ENCODE measurements at regions not wholly inside any gene's neighbourhood (a gene's known extent, or its start where the extent isn't known, plus 50 kb on each side); places are given as distances from the start of the nearest gene placed in this dataset.

DNA sequence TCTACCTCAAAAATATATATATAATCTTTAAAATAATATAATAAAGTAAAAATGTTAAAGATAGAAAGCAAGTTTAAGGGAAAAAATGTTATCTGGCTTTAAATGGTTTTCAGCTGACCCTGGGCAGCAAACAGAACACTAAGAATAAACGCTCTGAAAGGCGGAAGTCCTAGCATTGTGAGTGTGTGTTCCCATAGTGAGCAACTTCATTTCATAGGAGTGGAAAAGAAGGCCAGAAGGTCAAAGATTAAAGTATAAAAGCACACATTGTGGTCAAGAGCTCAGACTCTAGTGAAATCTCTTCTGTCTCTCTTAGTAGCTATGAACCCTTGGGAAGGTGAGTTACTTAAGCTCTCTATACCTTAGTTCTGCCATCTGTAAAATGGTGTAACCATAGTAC, 374.4 kb downstream of the ENC1 start:
- TF ChIP-seq, protein P1, sequence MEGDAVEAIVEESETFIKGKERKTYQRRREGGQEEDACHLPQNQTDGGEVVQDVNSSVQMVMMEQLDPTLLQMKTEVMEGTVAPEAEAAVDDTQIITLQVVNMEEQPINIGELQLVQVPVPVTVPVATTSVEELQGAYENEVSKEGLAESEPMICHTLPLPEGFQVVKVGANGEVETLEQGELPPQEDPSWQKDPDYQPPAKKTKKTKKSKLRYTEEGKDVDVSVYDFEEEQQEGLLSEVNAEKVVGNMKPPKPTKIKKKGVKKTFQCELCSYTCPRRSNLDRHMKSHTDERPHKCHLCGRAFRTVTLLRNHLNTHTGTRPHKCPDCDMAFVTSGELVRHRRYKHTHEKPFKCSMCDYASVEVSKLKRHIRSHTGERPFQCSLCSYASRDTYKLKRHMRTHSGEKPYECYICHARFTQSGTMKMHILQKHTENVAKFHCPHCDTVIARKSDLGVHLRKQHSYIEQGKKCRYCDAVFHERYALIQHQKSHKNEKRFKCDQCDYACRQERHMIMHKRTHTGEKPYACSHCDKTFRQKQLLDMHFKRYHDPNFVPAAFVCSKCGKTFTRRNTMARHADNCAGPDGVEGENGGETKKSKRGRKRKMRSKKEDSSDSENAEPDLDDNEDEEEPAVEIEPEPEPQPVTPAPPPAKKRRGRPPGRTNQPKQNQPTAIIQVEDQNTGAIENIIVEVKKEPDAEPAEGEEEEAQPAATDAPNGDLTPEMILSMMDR (IDR thresholded peaks at IDR 0.05) = no peak
- TF ChIP-seq POLR2A (IDR thresholded peaks at IDR 0.05) = no peak

Measured in testis (tissue), 2 donors.